HEK293 (cell line): ENCODE measurements at regions not wholly inside any gene's neighbourhood (a gene's known extent, or its start where the extent isn't known, plus 50 kb on each side); places are given as distances from the start of the nearest gene placed in this dataset.

ENCODE experiments used
- AEBP2 ChIP-seq: fragments of 450-650 bp; formaldehyde crosslinking; IDR thresholded peaks from 2 replicates; pipeline ENCODE4 v1.5.1; 2016; ENCODE audit warnings: missing biosample characterization, missing genetic modification characterization, borderline replicate concordance
- BCL11B ChIP-seq: fragments of 450-650 bp; formaldehyde crosslinking; IDR thresholded peaks from 2 replicates; pipeline ENCODE4 v1.5.1; 2016; ENCODE audit warnings: low read depth, missing biosample characterization, missing genetic modification characterization
- GFI1B ChIP-seq: fragments of 450-650 bp; formaldehyde crosslinking; IDR thresholded peaks from 2 replicates; pipeline ENCODE4 v1.5.1; 2016; ENCODE audit warnings: missing biosample characterization, missing genetic modification characterization
- GLI4 ChIP-seq: fragments of 450-650 bp; formaldehyde crosslinking; IDR thresholded peaks from 2 replicates; pipeline ENCODE4 v1.5.1; 2016; ENCODE audit warnings: missing biosample characterization, missing genetic modification characterization
- INSM2 ChIP-seq: fragments of 450-650 bp; formaldehyde crosslinking; IDR thresholded peaks from 2 replicates; pipeline ENCODE4 v1.5.1; 2016; ENCODE audit warnings: missing biosample characterization, missing genetic modification characterization
- KLF10 ChIP-seq: fragments of 450-650 bp; IDR thresholded peaks from 2 replicates; pipeline ENCODE4 v1.5.1; 2018; ENCODE audit warnings: missing biosample characterization, mild to moderate bottlenecking, missing genetic modification characterization
- KLF7 ChIP-seq: fragments of 450-650 bp; formaldehyde crosslinking; IDR thresholded peaks from 2 replicates; pipeline ENCODE4 v1.5.1; 2016; ENCODE audit warnings: missing biosample characterization, missing genetic modification characterization, borderline replicate concordance
- OSR2 ChIP-seq: fragments of 450-650 bp; formaldehyde crosslinking; IDR thresholded peaks from 2 replicates; pipeline ENCODE4 v1.5.1; 2016; ENCODE audit warnings: missing biosample characterization, missing genetic modification characterization
- REST ChIP-seq: fragments of 450-650 bp; formaldehyde crosslinking; IDR thresholded peaks from 2 replicates; pipeline ENCODE4 v1.5.1; 2016; ENCODE audit warnings: missing biosample characterization, missing genetic modification characterization
- SP2 ChIP-seq: fragments of 450-650 bp; formaldehyde crosslinking; IDR thresholded peaks from 2 replicates; pipeline ENCODE4 v1.5.1; 2016; ENCODE audit warnings: missing biosample characterization, missing genetic modification characterization
- TCF7L2 ChIP-seq: IDR thresholded peaks from 2 replicates; pipeline ENCODE4 v1.6.1; 2011; ENCODE audit warnings: low read depth, mild to moderate bottlenecking, inconsistent platforms, low read length, moderate library complexity, borderline replicate concordance
- TRIM28 ChIP-seq: IDR thresholded peaks from 2 replicates; pipeline ENCODE4 v1.6.1; 2011; ENCODE audit warnings: low read length, control low read depth, borderline replicate concordance
- ZBTB17 ChIP-seq: fragments of 450-650 bp; formaldehyde crosslinking; IDR thresholded peaks from 2 replicates; pipeline ENCODE4 v1.5.1; 2016; ENCODE audit warnings: missing biosample characterization, missing genetic modification characterization
- ZBTB8A ChIP-seq: fragments of 450-650 bp; formaldehyde crosslinking; IDR thresholded peaks from 2 replicates; pipeline ENCODE4 v1.5.1; 2016; ENCODE audit warnings: missing biosample characterization, missing genetic modification characterization
- ZEB2 ChIP-seq: fragments of 450-650 bp; formaldehyde crosslinking; IDR thresholded peaks from 2 replicates; pipeline ENCODE4 v1.5.1; 2016; ENCODE audit warnings: missing biosample characterization, missing genetic modification characterization
- ZFHX2 ChIP-seq: fragments of 450-650 bp; formaldehyde crosslinking; conservative IDR thresholded peaks from 2 replicates; pipeline ENCODE4 v1.5.1; 2016; ENCODE audit warnings: missing biosample characterization, missing genetic modification characterization
- ZFP3 ChIP-seq: fragments of 450-650 bp; formaldehyde crosslinking; IDR thresholded peaks from 2 replicates; pipeline ENCODE4 v1.5.1; 2016; ENCODE audit warnings: low read depth, missing biosample characterization, missing genetic modification characterization
- ZNF114 ChIP-seq: fragments of 450-650 bp; formaldehyde crosslinking; IDR thresholded peaks from 2 replicates; pipeline ENCODE4 v1.5.0; 2017; ENCODE audit warnings: missing biosample characterization, missing genetic modification characterization
- ZNF174 ChIP-seq: fragments of 450-650 bp; formaldehyde crosslinking; IDR thresholded peaks from 2 replicates; pipeline ENCODE4 v1.5.0; 2017; ENCODE audit warnings: missing biosample characterization, mild to moderate bottlenecking, missing genetic modification characterization
- ZNF175 ChIP-seq: fragments of 450-650 bp; formaldehyde crosslinking; IDR thresholded peaks from 2 replicates; pipeline ENCODE4 v1.5.1; 2016; ENCODE audit warnings: missing biosample characterization, missing genetic modification characterization
- ZNF311 ChIP-seq: fragments of 450-650 bp; formaldehyde crosslinking; IDR thresholded peaks from 2 replicates; pipeline ENCODE4 v1.5.1; 2017; ENCODE audit warnings: missing biosample characterization, missing genetic modification characterization, borderline replicate concordance
- ZNF335 ChIP-seq: fragments of 450-650 bp; formaldehyde crosslinking; conservative IDR thresholded peaks from 2 replicates; pipeline ENCODE4 v1.5.1; 2016; ENCODE audit warnings: missing biosample characterization, missing genetic modification characterization
- ZNF621 ChIP-seq: fragments of 450-650 bp; formaldehyde crosslinking; IDR thresholded peaks from 2 replicates; pipeline ENCODE4 v1.5.1; 2017; ENCODE audit warnings: missing biosample characterization, missing genetic modification characterization
- ZNF623 ChIP-seq: fragments of 450-650 bp; formaldehyde crosslinking; IDR thresholded peaks from 2 replicates; pipeline ENCODE4 v1.5.1; 2016; ENCODE audit warnings: missing biosample characterization, missing genetic modification characterization
- ZNF664 ChIP-seq: fragments of 450-650 bp; formaldehyde crosslinking; IDR thresholded peaks from 2 replicates; pipeline ENCODE4 v1.5.1; 2016; ENCODE audit warnings: missing biosample characterization, missing genetic modification characterization
- ZSCAN30 ChIP-seq: fragments of 450-650 bp; IDR thresholded peaks from 2 replicates; pipeline ENCODE4 v1.5.1; 2018; ENCODE audit warnings: missing biosample characterization, mild to moderate bottlenecking, missing genetic modification characterization, moderate library complexity
- TF ChIP-seq, protein P1 (sequence below): fragments of 450-650 bp; formaldehyde crosslinking; IDR thresholded peaks from 2 replicates; pipeline ENCODE4 v1.5.1; 2016; ENCODE audit warnings: missing biosample characterization, missing genetic modification characterization
- TF ChIP-seq, protein P2 (sequence below): fragments of 450-650 bp; IDR thresholded peaks from 2 replicates; pipeline ENCODE4 v1.5.1; 2018; ENCODE audit warnings: missing biosample characterization, missing genetic modification characterization
- TF ChIP-seq, protein P3 (sequence below): fragments of 450-650 bp; formaldehyde crosslinking; IDR thresholded peaks from 2 replicates; pipeline ENCODE4 v1.5.1; 2016; ENCODE audit warnings: missing biosample characterization, missing genetic modification characterization

DNA sequence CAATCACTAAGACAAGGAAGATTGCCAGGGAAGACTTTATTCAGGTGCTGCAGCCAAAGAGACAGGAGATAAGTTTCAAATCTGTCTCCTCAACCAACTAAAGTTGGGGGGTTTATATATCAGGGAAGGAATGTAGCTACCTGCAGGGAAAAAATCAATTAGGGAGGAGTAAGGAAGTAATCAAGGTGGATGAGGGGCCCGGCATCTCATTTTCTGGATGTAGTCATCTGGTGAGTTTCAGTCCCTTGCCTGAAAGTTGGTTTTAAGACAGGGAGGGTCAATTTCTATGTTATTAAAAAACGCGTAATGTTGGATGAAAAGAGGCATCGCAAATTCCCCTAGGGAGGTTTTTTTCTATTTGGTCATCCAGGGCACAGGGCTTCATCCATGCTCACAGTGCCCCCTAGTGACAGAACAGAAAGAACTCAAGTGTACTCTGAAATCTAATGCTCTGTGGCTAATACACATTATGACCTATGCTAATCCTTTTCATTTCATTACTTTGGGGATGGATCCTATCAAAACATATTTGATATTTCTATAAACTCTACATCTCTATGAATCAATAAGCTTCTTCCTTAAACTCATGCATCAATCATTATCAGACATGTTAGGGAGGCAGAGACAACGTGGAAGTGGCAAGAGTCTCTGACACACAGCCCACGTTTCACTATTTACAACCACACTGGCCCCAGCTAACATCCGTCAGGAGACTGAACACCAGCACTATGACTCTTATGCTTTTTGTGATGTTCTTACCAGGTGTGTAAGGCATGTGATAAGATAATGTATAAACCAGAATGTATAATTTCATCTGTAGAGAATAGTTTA is 1577.0 kb upstream of the TENM3 start (continued):
- no peak for TF ChIP-seq INSM2 (tag by site-specific recombination)
- TF ChIP-seq ZNF621, result no peak
- no peak for TF ChIP-seq ZBTB8A (tag by site-specific recombination)
- no peak for TF ChIP-seq ZNF114 (tag by site-specific recombination)
- 0 out of 2 replicates have a peak, but pooled peaks have one; percentile 14 for TF ChIP-seq ZBTB17 (tag by site-specific recombination)
- no peak for TF ChIP-seq REST (tag by site-specific recombination)
- peak; percentile 66; the same call in 1 of the 2 replicates for TF ChIP-seq ZNF664
- TF ChIP-seq ZNF311, result no peak
- no peak for TF ChIP-seq ZEB2
- TF ChIP-seq ZNF335 (tag by site-specific recombination), result peak; percentile 36
- no peak for TF ChIP-seq ZFP3 (tag by site-specific recombination)
- TF ChIP-seq OSR2, result no peak
- TF ChIP-seq ZFHX2 (tag by site-specific recombination), result no peak
- TF ChIP-seq KLF7 (tag by site-specific recombination), result no peak
- TF ChIP-seq GFI1B, result no peak
- no peak for TF ChIP-seq TRIM28
- TF ChIP-seq ZNF175 (tag by site-specific recombination), result no peak
- TF ChIP-seq ZSCAN30 (tag by site-specific recombination), result no peak
- TF ChIP-seq SP2 (tag by site-specific recombination), result no peak
- TF ChIP-seq, protein P1, sequence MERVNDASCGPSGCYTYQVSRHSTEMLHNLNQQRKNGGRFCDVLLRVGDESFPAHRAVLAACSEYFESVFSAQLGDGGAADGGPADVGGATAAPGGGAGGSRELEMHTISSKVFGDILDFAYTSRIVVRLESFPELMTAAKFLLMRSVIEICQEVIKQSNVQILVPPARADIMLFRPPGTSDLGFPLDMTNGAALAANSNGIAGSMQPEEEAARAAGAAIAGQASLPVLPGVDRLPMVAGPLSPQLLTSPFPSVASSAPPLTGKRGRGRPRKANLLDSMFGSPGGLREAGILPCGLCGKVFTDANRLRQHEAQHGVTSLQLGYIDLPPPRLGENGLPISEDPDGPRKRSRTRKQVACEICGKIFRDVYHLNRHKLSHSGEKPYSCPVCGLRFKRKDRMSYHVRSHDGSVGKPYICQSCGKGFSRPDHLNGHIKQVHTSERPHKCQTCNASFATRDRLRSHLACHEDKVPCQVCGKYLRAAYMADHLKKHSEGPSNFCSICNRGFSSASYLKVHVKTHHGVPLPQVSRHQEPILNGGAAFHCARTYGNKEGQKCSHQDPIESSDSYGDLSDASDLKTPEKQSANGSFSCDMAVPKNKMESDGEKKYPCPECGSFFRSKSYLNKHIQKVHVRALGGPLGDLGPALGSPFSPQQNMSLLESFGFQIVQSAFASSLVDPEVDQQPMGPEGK (tag by site-specific recombination), result no peak
- TF ChIP-seq GLI4 (tag by site-specific recombination), result no peak
- TF ChIP-seq TCF7L2, result no peak
- TF ChIP-seq, protein P2, sequence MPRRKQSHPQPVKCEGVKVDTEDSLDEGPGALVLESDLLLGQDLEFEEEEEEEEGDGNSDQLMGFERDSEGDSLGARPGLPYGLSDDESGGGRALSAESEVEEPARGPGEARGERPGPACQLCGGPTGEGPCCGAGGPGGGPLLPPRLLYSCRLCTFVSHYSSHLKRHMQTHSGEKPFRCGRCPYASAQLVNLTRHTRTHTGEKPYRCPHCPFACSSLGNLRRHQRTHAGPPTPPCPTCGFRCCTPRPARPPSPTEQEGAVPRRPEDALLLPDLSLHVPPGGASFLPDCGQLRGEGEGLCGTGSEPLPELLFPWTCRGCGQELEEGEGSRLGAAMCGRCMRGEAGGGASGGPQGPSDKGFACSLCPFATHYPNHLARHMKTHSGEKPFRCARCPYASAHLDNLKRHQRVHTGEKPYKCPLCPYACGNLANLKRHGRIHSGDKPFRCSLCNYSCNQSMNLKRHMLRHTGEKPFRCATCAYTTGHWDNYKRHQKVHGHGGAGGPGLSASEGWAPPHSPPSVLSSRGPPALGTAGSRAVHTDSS, result no peak
- TF ChIP-seq, protein P3, sequence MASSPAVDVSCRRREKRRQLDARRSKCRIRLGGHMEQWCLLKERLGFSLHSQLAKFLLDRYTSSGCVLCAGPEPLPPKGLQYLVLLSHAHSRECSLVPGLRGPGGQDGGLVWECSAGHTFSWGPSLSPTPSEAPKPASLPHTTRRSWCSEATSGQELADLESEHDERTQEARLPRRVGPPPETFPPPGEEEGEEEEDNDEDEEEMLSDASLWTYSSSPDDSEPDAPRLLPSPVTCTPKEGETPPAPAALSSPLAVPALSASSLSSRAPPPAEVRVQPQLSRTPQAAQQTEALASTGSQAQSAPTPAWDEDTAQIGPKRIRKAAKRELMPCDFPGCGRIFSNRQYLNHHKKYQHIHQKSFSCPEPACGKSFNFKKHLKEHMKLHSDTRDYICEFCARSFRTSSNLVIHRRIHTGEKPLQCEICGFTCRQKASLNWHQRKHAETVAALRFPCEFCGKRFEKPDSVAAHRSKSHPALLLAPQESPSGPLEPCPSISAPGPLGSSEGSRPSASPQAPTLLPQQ (tag by site-specific recombination), result 0 out of 2 replicates have a peak, but pooled peaks have one; percentile 20
- no peak for TF ChIP-seq KLF10 (tag by site-specific recombination)
- TF ChIP-seq AEBP2 (tag by site-specific recombination), result no peak
- no peak for TF ChIP-seq ZNF623 (tag by site-specific recombination)
- no peak for TF ChIP-seq BCL11B (tag by site-specific recombination)
- TF ChIP-seq ZNF174 (tag by site-specific recombination), result no peak
